Lower leg skin (tissue), 4 donors: ENCODE measurements at regions not wholly inside any gene's neighbourhood (a gene's known extent, or its start where the extent isn't known, plus 50 kb on each side); places are given as distances from the start of the nearest gene placed in this dataset.

ENCODE experiments used
- DNase-seq, 2 donors: peaks; one replicate each; pipeline ENCODE4 v3.0.0-alpha.2; 2019; ENCODE audit warnings: low spot score in 2 of 2
- H3K4me3 ChIP-seq: fragments of 200-600 bp; sonication (generic); 2 replicates; pipeline ENCODE4 v1.5.1; 2017; ENCODE audit warnings: mild to moderate bottlenecking, low read depth; ENCODE audit not compliant: poor library complexity, severe bottlenecking
- POLR2A ChIP-seq, 2 donors: fragments of 450-650 bp; IDR thresholded peaks; one replicate each; pipeline ENCODE4 v1.6.1; 2016 to 2017; ENCODE audit warnings: antibody characterized with exemption in 2 of 2, mild to moderate bottlenecking in 1 of 2, moderate library complexity in 1 of 2
- WGBS, 2 donors: methylation state at CpG; one replicate each; pipeline ENCODE4 v1.1.5; 2018; 5-methylcytosine and 5-hydroxymethylcytosine counted together
- intact Hi-C: fragments of 100-400 bp; cut with DNase I; formaldehyde crosslinking; loops from one replicate; pipeline ENCODE4 v1.15.0; 2023; ENCODE audit warnings: low total_unique reads
- TF ChIP-seq, protein P1 (sequence below), 3 donors: fragments of 450-650 bp; IDR thresholded peaks; one replicate each; pipeline ENCODE4 v1.5.1; 2016; ENCODE audit warnings: antibody characterized with exemption in 3 of 3, mild to moderate bottlenecking in 3 of 3, moderate library complexity in 2 of 3

- no peak for DNase-seq
- intact Hi-C loops = loop anchor here (10.0 kb wide), 1 partner anchor 658 kb away; no protein-coding TSS in a partner anchor
- TF ChIP-seq, protein P1, sequence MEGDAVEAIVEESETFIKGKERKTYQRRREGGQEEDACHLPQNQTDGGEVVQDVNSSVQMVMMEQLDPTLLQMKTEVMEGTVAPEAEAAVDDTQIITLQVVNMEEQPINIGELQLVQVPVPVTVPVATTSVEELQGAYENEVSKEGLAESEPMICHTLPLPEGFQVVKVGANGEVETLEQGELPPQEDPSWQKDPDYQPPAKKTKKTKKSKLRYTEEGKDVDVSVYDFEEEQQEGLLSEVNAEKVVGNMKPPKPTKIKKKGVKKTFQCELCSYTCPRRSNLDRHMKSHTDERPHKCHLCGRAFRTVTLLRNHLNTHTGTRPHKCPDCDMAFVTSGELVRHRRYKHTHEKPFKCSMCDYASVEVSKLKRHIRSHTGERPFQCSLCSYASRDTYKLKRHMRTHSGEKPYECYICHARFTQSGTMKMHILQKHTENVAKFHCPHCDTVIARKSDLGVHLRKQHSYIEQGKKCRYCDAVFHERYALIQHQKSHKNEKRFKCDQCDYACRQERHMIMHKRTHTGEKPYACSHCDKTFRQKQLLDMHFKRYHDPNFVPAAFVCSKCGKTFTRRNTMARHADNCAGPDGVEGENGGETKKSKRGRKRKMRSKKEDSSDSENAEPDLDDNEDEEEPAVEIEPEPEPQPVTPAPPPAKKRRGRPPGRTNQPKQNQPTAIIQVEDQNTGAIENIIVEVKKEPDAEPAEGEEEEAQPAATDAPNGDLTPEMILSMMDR (IDR thresholded peaks at IDR 0.05) = no peak
- TF ChIP-seq POLR2A (IDR thresholded peaks at IDR 0.05) = no peak
- H3K4me3 ChIP-seq = no peak overlapping the region
- 21 to 32% methylated on average over 1 of the region's 1 CpG for WGBS, 2 donors
Observed at GRCh38 chr11:28756977-28757376, 648.8 kb downstream of the METTL15 start.

DNA sequence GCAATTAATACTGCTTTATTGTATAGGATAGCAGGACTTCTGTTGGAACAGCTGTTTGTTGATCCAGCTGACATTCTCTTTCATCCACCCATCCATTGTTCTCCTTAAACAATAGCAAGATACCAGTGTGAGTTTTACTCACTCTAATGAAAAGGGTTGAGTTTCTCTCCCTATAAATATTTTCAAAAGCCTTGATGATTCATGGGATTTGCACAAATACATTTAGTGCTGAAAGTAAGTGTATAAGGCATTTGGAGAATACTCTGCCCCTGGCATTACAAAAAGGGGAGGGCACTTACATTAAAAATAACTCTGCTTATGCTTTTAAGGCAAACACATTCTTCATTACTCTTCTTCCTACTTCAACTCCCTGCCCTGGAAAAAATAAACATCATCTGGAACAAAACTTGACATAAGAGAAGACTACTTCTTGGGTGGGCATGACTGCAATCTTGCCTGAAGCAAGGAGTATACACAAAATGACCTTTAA, 634.9 kb downstream of the METTL15 start:
- H3K4me3 ChIP-seq = no peak overlapping the region
- TF ChIP-seq POLR2A (IDR thresholded peaks at IDR 0.05) = no peak
- TF ChIP-seq, protein P1 (IDR thresholded peaks at IDR 0.05) = no peak
- intact Hi-C loops = no loop called here
- DNase-seq = no peak

DNA sequence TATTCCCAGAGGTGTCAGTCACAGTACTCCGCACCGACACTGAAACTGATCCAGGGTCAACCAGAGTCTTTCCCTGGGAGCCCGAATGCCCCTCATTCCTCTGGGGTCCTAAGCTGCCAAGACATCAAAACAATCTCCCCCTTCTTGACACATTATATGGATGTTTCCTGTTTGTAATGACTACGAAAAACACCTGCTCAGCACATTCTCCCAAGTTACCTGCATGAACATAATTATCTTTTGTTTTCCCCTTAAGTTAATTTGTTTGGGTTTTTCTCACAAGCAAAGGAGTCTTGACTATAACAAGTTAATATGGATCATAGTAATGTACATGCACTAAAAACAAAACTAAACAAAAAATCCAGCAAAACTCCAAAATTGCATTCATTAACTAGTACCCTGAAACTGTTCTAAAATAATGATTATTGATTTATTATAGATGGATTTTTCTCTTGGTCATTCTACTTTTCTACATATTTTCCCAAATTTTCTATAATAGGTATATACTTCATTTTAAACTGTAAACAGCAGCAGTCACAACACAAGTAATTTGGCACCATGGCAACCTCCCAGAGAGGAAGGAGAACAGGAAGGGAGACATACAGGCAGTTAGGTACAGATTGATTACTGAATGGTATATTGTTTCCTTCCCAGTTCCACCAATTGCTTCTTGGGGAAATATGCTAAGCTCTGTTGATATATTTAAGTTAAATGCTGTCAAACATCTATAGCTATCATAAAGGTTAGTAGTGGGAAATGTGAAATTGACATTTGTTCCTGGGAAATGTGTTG, 631.5 kb downstream of the METTL15 start:
- no peak overlapping the region for H3K4me3 ChIP-seq
- TF ChIP-seq, protein P1 (IDR thresholded peaks at IDR 0.05) = no peak
- no peak for TF ChIP-seq POLR2A (IDR thresholded peaks at IDR 0.05)
- intact Hi-C loops = no loop called here
- no peak for DNase-seq
- 45 to 51% methylated on average over 4 of the region's 4 CpGs for WGBS, 2 donors

DNA sequence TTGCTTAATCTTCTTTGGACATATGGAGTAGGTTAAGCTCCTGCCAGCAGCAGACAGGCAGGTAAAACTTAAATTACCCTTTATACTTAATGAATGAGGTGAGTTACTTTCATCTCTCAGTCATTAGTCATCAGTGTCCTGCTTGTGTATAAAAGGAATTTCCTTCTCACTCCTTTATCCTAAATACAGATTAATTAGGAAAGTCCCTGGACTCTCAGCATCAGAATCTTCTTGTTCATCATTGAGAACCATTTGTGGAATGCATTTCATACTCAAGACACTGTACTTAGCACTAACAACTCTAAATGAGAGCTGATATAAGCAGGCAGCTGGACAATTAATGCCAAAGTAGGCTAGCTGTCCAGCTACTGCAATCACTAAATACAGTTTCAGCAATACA, 630.4 kb downstream of the METTL15 start:
- no peak for DNase-seq
- no peak for TF ChIP-seq POLR2A (IDR thresholded peaks at IDR 0.05)
- TF ChIP-seq, protein P1 (IDR thresholded peaks at IDR 0.05) = no peak
- H3K4me3 ChIP-seq = no peak overlapping the region
- intact Hi-C loops = no loop called here

GRCh38 chr11:28736256-28736655, 628.1 kb downstream of the METTL15 start:
- intact Hi-C loops = no loop called here
- DNase-seq = no peak
- H3K4me3 ChIP-seq = no peak overlapping the region
- TF ChIP-seq, protein P1 (IDR thresholded peaks at IDR 0.05) = no peak
- no peak for TF ChIP-seq POLR2A (IDR thresholded peaks at IDR 0.05)

GRCh38 chr11:28735511-28735910, 627.3 kb downstream of the METTL15 start:
- DNase-seq = no peak
- H3K4me3 ChIP-seq = no peak overlapping the region
- intact Hi-C loops = no loop called here
- 83 to 91% methylated on average over 1 of the region's 1 CpG for WGBS, 2 donors
- TF ChIP-seq, protein P1 (IDR thresholded peaks at IDR 0.05) = no peak
- no peak for TF ChIP-seq POLR2A (IDR thresholded peaks at IDR 0.05)
